KG1 (cell line): ENCODE measurements at regions not wholly inside any gene's neighbourhood (a gene's known extent, or its start where the extent isn't known, plus 50 kb on each side); places are given as distances from the start of the nearest gene placed in this dataset.

Experiments used
- DNase-seq: peaks from one replicate; lab custom pipeline; 2025; lab: John Stamatoyannopoulos, UW

- no peak for DNase-seq
Measured at GRCh38 chr16:18055411-18055916, 281.1 kb downstream of the NPIPA8 start.

DNA sequence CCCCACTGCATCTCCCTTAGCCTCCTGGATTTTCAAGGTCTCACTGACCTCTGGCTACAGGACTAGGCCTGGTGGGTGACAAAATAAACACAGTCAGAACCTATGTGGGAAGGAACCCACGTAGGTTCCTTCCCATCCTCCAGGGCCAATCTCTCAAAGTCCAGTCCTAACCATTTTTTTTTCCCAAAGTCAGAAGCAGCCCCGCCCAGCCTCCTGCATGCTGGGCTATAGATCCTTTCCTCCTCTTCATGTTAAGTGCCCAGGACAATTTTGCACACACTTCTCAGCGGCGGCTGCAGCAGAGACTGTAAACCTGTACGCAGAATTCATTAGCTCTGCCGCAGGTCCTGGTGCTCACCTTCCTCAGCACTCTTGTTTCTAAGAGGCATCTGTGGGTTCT lies 285.8 kb downstream of the NPIPA8 start:
- no peak for DNase-seq

DNA sequence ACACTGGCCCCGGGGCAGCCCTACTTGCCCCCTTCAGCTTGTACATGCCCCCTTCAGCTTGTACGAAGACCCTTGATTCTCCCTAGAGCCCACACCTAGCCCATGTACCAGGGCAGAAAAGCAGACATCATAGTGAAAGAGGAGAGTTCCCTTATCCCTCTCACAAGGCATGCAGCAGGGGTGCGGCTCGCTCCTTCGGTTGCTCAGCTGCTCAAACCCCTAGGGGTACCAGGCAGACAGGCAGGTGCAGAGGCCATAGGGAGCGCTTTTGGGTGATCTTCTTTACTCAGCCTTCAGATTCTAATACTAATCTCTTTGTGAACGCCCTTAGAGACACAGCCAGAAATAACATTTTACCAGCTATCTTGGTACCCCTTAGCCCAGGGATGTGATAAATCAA lies 286.3 kb downstream of the NPIPA8 start:
- DNase-seq, result no peak

GRCh38 chr16:18049547-18050133 lies 286.9 kb downstream of the NPIPA8 start:
- DNase-seq, result no peak

DNA sequence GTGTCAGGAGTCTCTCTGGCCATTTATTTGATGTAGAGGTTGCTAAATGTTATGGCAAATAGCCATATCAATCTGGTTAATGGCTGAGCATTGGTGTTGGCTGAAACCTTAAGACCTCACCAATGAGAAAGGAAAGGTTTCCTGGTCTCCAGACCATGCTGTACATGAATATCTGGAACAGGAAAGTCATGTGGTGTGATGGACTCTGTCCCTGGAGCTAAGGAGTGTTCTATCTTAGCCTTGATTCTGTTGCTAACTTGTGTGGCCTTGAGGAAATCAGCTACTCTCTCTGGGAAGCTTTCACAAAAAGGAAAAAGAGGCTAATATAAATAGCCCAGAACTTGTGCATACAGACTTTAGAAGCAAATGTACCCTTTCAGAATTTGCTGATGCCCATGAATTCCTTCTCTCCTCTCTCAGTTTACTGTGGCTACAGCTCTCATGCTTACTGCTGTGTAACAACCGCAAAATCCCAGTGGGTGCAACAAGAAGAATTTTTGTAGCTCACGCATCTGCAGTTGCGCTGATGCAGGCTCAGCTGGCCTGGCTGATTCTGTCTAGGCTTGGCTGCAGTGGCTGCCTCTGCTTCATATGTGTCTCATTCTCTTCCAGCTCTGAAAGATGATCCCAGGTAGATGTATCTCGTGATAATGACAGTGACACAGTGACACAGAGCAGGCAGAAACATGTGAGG lies 287.5 kb downstream of the NPIPA8 start:
- DNase-seq, result no peak

DNA sequence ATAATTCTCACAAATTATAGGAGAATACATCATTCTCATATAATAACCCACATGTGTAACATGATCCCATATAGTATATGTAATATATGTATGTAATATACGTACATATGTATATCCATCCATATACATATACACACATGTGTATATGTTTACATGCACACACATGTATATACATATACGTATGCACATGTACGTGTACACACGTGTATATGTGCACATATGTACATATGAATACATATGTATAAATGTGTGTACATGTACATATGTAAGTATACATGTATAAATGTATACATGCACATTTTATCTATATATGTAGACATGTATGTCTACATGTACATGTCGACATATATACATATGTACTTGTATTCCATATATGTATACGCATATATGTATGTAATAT lies 288.8 kb downstream of the NPIPA8 start:
- DNase-seq, result no peak

DNA sequence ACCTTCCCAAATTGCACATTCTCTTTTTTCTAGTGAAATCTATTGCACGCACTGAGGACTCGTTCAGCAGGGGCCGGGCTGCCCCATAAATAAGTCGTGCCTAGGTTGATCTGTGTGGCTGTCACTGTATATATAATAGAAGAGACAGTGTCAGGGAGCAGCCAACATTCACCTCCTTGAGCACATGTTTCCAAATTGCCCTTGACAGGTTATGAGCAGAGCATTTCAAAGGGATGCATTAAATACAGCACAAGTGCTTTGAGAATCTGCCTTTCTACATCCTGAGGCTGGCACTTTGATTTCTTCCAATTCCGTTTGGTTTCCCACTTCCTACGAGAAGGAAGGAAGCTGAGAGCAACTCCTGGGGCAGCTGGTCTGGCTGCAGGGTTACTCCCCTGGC lies 291.2 kb downstream of the NPIPA8 start:
- no peak for DNase-seq

DNA sequence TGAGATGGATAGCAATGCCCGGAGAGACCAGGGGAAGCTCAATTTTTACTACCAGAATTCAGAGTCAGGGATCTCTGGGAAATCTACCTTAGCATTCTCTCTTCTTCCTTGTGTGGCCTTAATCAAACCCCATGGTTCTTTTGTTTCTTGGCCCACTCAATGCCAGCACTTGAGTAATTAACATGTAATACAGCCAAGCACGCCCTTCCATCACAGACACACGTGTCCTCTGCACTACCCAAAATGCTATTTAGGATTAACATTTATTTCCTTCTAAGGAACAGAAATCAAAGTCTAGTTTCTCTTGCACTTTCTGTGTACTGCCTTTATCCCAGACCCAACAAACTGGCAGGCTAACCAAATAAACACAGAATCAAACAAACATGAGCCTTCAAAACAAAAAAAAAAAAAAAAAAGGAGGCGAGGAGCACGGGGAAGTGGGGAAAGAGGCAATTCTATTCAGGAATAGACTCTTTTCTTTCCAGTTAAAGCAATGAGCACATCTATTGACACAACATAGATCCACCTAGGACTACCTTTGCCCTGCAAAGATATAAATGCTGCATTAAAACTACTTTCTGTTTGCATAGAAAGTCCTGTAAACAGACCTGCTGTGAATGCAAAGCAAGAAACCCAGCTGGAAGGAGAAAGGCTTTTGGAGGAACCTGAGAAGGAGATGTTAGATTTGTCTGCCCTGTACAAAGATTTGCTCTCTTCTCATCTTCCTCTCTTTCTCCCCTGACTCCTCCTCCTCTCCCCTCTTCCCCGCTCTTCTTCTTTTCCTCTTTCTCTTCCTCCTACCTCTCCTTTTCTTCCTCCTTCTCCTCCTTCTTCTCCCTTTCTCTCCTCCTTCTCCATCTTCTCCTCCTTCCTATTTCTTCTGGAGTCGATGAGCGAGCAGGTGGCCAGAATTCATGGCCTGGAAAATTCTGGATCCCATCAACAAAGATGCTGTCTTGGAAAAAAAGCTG lies 294.4 kb downstream of the NPIPA8 start:
- no peak for DNase-seq

DNA sequence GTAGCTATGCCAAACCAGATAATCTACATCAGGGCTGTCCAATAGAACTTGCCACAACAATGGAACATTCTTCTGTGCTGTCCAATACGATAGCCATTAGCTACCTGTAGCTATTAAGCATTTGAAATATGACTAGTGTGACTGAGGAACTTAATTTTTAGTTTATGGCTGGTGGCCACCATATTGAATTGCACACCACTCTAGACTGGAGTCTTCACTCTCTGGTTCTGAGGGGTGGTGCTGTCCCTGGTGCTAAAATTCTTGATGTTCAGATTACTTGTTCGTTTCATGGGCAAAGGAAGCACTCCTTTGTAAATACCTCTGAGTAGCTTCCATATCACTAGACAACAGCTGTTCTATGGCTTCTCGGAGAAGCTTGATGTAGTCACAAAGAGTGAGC lies 296.6 kb downstream of the NPIPA8 start:
- DNase-seq, result no peak

DNA sequence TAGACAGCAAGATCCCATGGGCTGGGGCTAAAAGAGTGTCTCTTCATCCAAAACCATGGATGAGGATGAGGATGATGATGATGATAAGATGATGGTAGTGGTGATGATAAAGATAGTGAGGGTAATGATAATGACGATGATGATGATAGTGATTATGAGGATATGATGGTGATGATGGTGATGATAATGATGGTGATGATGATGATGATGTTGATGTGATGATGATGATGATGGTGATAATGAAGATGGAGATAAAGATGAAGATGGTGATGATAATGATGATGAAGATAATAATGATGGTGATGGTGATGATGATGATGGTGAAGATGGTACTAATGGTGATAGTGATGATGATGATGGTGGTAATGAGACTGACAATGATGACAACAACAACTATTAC lies 299.5 kb downstream of the NPIPA8 start:
- no peak for DNase-seq

GRCh38 chr16:18024611-18025010 lies 311.9 kb downstream of the NPIPA8 start:
- no peak for DNase-seq

DNA sequence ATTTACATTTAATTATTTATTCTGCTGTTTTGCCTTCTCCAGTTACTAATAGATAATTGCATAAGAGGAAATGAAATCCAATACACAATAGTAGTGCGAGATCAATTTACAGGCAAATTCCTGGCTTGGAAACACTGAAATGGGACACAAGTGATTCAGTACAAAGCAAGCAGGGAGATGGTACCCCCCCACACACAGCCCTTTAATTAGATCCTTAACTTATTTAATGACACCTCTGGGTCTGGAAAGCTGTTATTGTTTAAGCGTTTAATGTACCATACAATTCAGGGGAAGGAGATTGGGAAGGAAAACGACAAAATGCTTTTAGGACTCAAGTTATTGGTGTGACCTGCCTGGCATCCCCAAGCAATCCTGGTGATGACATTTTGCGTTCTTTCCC lies 318.2 kb downstream of the NPIPA8 start:
- no peak for DNase-seq

DNA sequence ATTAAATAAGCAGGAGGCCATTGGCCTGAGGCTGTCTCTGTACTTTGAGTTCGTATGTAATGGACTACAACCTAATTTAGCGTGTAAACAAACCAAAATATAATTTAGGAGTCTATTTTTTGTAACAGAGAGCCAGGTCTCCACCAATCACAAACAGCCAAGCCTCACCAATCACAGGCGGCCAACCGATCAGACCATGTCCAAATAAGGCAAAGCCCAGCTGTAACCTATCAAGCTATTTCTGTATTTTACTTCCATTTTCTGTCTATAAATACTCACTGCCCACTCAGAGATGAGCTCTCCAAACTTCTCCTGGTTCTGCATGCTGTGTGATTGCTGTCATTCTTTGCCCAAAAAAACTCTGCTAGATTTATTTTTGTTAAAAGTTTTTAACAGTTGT lies 322.7 kb downstream of the NPIPA8 start:
- no peak for DNase-seq

- DNase-seq, result no peak
Measured at GRCh38 chr16:18008356-18008755, 328.2 kb downstream of the NPIPA8 start.

GRCh38 chr16:18003033-18003432 lies 333.5 kb downstream of the NPIPA8 start:
- no peak for DNase-seq

DNA sequence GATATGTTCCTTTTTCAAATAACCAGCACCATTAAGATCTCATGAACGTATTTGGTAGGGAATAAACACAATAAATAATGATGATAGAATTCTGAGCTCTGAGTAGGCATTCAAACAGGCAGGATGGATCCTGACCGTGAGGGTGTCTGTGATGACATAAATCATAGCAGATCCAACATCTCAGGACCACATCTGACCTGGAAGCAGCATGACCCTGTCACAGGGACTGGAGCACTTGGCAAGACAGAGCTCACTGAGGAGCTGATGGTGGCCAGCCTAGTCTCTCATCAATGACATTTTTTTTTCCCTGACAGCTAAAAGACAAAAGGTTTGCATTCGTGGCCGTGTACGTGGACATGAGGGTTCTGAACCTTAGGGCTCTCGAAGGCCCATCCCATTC lies 337.5 kb downstream of the NPIPA8 start:
- no peak for DNase-seq

DNA sequence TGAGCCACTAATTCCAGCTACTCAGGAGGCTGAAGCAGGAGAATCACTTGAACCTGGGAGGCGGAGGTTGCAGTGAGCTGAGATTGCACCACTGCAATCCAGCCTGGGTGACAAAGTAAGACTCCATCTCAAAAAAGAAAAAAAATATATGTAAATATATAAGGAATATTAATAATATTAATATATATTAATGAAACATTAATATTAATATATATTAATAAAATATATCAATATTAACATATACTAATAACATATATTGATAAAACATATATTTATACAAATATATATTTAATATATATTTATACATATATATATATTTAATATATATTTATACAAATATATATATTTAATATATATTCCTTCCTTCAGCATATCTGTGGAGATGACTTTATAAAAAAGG lies 338.0 kb downstream of the NPIPA8 start:
- DNase-seq, result no peak

DNA sequence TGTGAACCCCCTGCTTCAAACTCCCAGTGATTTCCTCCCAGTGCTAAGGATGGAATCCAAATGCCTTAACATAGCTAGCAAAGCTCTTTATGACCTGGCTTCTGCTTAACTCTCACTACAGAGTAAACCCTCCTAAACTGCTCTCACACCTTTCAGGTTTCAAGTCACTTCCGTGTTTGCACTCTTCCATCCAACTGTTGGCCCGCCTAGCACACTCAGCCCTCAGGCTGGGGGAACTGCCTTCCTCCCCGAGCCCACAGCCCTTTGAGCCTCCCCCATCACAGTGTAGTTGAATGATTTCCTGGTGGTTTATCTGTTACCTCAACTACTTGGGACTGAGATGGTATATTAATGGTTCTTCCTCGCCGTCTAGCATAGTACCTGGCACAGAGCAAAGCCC lies 342.5 kb downstream of the NPIPA8 start:
- DNase-seq, result no peak

- no peak for DNase-seq
Measured at GRCh38 chr16:17992416-17992815, 344.1 kb downstream of the NPIPA8 start.

DNA sequence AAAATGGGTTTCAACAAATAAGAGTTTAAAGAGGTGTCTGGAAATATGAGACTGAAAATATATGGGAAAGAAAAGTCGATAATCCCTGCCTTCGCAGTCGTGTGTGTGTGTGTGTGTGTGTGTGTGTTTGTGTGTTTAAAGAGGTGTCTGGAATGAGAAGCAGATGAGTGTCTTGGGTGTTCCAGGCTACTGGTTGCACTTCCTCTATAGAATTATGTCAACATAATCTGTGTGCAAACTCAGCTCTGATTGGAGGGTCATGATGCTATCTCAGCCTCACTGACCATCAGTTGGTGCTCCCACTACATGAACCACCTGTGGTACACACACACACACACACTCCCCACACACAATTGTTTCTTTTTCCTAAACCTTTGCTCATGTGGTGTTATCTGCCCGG lies 347.3 kb downstream of the NPIPA8 start:
- DNase-seq, result no peak

DNA sequence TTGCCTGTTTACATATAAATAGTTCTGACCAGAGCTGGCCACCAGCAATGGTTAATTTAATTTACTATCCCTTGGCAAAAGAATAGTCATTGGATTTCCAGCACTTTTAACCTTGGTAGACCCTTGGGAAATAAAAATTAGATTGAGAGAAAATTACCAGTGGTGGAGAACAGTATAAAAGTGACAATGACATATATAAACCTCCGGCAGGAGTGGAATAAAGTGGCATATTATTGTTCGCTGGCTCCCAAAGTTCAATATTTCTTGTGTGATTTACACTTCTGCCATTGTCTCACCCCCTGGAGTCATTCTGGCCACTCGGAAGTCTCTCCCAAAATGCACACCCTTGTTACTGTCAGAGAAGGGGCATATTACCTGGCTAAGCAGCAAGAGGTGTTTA lies 347.7 kb downstream of the NPIPA8 start:
- DNase-seq, result no peak

GRCh38 chr16:17986991-17987390 lies 349.5 kb downstream of the NPIPA8 start:
- no peak for DNase-seq

GRCh38 chr16:17984810-17985209 lies 351.7 kb downstream of the NPIPA8 start:
- DNase-seq, result no peak
